DMS 273 (cell line): ENCODE measurements at regions not wholly inside any gene's neighbourhood (a gene's known extent, or its start where the extent isn't known, plus 50 kb on each side); places are given as distances from the start of the nearest gene placed in this dataset.

Source experiments
- DNase-seq: peaks from one replicate; lab custom pipeline; 2025; ENCODE audit not compliant: unreplicated experiment; lab: John Stamatoyannopoulos, UW

DNA sequence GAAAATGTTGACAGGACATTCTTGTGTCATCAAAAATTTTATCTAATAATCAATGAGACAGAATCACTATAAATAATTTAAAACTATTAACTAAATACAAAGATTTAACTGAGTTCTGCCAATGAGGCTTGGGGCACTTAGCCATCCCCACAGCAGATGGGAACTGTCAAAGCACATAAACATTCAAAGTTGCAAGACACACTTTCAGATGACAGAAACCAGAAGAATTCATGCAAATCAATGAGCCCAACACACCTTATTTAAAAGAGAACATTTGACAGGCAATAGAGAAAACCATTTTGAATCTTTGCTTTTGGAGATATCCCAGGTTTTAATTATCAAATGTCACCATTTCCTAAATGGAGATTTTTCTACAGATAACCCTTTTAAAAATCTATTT is 566.2 kb downstream of the IRS1 start:
- DNase-seq: peak; percentile 19

DNA sequence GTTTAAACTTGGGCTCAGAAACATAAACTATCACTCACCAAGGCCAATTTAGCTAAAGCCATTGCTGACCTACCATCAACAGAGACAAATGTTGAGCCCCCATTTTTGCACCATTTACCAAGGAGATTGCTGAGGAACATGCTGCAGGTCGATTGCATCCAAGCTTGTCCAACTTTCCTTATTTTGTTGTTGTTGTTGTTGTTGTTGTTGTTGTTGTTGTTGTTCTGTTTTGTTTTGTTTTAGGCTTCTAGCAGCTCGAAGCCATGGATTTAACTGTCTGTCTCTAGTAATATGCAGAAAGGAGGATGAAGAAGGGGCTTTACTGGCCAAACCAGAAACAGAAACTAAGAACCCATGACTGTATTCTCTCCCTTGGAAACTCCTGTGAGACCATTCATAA is 571.5 kb downstream of the IRS1 start:
- DNase-seq: no peak

DNA sequence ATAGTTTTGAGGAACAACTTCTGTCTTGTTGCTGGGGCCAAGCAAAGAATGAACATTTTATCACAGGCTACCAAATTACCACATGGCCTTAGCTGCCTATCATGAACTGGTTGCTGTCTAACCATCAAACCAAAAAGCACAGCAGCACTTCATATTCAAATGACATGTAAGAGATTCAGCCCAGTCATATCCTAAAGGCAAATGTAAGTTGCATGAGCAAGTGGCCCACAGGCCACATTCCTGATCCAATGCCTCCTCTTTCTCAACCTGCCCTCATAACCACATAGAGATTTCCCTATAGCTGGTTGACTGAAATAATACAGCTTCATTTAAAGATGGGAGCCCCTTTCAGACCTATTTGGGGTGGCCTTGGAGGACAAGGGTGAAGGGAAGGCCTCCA is 572.3 kb downstream of the IRS1 start:
- no peak for DNase-seq

DNA sequence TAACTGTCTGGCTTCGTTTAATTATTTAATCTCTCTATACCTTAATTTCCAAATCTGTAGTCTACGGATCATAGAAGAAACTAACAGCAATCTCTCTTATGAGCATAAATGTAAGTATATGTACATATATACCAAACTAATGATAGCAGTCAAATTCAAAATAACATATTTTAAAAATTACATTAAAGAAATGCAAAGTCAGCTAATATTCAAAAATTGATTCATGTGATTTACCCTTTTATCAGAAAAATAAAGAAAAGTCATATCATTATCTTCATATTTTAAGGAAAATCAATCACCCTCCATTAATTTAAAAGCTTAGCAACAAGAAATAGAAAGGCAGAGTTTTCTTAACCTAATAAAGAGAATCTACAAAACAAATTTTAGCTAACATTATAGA is 575.9 kb downstream of the IRS1 start:
- DNase-seq: no peak

DNA sequence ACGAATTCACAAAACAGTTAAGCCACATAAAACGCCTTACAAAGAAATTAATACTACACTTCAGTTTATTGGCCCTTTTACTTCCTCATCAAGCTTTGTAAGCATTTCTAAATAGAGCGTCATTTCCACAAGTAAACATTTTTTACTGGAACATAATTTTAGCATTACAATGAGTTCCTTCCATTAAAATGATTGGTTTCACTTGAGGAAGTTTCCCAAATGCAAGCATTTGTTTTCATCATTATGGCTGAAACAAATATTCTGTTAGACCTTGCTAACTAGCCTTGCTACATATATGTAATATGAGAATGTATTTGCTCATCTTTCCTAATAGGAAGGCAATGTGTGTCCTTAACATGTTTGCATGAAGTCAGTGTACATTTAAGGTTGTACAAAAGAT is 579.1 kb downstream of the IRS1 start:
- DNase-seq: no peak

DNA sequence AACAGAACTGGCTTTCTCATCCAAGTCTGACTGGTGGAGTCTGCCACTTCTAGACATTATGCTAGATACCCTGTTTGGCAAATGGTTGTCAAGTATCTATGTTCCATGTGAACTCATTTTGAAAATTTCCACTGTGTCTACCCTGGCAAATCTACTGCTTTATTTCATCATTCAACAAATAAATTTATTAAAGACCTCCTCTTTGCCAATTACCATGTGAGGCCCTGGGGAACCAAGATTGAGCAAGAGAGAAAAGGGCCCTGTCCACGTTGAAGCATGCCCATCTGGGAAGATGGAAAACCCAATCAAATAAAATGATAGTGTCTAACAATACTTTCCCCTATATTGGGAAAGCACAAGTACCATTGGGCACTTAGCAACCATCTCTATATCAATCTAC is 582.4 kb downstream of the IRS1 start:
- no peak for DNase-seq

DNA sequence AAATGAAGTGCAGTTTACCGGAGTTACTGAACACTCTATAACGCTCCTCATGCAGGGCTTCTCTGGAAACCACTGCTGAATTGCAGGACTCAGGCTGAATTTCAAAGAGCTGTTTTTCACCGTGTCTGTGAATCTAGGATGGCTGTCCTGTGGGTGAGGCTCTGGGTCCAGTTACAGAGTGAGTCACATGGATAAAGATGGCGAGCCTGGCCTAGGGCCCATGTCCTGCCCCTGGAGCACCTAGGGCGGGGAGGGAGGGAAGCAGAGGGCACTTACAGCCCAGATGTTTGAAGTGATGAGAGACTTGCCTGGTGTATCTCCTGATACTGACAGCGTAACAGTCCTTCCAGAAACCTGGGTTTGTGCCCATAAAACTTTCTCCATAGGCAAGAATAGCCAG is 583.0 kb downstream of the IRS1 start:
- no peak for DNase-seq

DNA sequence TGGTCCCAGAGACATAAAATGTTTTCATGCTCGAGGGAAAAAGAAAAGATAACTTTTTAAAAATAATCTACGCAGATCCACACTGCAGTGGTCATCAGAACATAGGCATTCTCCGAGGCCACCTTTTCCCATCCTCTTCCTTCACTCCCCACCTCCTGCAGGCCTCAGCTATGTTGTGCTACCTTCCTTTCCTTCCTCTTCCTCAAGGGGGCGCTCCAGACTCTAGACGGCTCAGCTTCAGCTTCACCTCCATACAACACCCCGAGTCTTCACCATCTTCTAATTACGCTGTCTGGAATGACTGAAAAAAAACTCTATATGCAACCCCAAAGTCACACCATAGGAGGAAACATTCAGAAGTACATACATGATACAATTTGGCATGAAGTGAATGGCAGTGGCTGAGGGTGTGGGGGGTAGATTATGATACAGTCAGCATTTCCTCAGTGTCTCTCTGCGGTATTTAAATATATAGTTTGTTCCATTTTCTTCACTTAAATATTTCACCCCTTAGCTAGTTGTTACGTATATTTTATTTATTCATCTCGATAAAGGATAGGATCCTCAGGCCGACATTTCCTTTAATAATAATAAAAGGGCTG is 583.6 kb downstream of the IRS1 start:
- peak; percentile 85 for DNase-seq

DNA sequence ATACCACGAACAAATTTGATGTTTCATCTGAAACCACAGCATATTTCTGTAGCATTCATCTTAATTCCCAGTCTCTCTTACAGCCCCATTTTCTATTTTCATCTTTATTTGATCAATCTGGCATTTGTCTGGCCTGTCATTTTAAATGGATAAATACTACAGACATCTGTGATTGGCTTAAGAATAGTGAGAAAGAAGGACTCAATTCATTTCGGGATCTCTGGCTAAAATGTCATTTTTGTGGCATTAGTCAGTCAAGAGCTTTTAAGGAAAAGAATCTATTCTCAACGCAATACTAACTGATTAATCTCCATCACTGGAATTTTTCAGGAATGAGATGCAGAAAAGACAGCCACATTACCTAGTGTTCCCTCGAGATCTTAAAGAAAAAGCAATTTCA is 585.9 kb downstream of the IRS1 start:
- DNase-seq: no peak

DNA sequence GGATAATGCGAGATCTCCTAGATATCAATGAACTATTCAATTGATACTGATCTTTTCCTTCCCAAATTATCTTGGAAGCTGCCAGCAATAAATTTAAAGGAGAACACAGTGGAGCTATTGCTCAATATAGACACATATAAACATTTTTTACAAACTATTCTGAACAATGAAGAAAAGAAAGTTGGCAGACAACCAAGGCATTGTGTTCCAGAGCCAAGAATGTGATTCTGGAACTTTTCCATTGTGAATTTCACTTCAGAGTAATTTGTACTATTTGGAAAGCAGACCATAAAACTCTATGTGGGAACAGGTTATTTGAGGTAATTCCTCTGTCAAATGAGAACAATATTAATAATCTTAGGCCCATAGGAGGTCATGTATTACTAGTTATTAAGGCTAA is 588.2 kb downstream of the IRS1 start:
- no peak for DNase-seq

DNA sequence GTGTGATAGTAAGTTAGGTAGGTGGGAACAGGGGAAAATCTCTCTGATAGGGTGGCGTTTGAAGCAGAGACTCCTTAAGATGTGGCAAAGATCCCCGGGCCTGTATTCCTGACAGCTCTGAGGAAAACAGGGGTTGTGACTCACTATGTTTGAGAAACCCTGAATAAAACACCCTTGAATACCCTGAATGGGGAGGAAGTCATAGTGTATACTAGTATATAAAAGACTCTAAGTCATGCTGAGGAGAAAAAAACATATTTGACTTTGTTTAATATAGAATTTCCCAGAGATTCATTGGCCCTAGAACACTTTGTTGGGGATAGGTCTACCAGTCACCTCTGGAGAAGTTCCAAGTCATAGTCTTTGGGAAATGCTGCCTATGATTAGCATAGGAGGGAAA is 590.9 kb downstream of the IRS1 start:
- no peak for DNase-seq

DNA sequence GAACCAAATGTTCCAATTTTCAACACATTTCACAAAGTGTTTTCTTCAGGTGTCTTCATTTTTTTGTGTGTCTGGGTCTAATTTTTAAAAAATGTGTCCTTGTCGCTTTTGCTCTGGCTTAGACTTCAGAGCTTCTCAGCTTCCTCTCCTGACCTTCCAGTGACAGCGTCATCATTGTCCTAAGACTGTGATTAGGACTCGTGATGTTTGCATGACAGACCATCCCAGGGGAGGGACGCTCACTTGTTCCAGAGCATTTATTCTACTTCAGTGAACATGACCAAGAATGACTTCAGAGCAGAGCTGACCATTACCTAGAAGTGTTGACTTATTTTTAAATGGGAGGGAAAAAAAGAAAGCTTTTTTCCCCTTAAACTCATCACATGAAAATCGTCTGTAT is 591.9 kb downstream of the IRS1 start:
- DNase-seq: no peak

DNA sequence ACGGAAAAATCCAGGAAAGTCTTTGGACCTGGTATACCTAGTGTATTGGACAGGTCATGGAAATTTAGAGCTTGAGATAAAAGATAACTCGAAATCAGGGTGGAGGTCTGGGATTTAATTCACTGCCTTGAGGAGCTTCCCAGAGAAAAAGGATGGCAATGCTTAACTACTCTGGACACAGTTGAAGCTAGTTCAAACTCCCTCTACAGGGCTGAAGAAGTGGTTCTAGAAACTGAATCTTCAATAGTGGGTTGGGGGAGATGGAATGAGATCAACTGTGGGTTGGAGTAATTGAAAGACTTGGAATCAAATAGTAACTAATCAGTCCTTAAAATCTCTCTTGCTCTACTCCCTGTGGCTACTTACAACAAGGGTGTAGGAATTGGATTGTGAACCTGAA is 600.1 kb downstream of the IRS1 start:
- DNase-seq: no peak

DNA sequence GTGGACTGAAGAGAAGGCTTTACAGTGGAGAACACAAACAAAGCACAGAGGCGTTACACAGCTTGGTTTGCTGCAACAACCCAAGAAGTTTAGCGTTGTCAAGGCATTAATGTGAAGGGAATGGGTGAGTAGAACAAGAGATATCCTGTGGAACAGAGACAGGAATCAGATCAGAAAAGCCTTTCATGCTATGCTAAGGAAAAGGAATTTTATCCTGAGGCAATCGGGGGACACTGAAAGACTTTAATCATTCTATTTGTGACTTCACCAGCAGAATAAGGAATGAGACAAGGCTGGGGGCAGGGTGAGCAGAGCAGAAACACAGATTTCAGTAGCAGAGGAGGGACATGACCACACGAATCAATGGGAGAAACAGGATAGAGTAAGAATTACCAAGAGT is 600.7 kb downstream of the IRS1 start:
- DNase-seq: no peak

DNA sequence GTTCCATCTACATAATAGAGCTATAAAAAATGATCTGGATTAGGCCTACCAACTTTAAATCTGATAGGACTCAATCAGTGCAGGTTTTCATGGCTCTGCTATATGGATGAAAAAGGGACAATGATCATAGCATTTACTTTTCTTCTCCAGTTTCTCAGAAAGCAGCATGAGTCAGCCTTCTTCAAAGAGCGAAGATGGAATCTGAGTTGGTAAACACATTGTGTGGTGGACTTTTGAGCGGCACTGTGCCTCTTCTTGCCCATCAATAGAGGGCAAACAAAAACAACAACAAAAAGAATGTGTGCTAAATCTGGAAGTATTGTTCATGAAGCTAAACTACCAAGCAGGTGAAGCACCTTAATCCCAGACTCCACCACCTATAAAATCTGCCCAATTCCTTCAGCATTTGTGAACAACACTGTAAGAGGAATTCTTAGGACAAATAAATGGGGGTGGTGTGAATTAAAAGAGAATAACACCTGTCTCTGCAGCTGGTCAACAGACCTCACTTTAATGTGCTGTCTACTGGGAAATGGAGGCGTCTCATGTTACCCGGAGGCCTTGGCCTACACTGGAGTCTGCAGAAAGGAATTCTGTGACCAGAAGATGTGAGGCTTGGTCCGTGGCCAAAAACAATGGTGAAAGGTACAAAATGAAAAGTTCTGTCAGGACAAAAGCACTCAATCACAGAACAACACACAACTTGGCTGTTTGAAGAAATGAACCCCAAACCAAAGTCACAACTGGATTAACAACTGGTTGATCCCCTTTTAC is 609.0 kb downstream of the IRS1 start:
- peak; percentile 90 for DNase-seq

DNA sequence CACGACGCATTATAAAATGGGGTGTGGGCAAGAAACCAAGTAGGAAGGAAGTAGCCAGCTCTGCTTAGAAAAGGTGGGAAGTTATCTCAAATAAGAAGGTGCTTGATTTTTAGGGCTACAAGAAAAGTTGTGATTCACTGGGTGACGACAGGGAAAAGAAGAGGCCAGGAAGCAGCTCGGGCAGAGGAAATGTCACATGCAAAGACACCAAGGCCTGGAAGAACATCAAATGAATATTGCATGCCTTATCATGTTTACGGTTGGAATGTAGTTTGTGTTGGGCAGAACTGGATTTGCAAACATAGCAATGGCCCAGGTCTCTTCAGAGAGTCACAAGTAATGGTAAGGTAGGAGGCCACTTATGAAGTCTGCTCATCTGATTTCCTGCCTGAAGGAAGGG is 610.6 kb downstream of the IRS1 start:
- no peak for DNase-seq

DNA sequence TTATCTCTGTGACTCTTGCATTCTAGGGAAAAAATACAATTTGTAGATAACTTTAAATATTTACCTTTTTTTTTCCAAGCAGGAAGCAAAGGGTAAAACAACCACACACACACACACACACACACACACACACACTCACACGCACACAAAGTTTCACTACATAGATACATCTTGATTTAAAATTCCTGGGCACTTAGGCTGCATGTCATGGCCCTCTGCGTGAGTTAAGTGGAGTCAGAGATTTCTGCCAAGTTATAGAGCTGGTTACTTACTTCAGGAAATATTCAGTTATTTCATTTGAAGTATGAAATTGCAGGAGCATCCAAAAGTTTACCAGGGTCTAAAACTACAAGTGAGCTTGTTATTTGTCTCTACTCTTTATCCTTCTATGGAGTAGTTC is 612.0 kb downstream of the IRS1 start:
- peak; percentile 28 for DNase-seq

DNA sequence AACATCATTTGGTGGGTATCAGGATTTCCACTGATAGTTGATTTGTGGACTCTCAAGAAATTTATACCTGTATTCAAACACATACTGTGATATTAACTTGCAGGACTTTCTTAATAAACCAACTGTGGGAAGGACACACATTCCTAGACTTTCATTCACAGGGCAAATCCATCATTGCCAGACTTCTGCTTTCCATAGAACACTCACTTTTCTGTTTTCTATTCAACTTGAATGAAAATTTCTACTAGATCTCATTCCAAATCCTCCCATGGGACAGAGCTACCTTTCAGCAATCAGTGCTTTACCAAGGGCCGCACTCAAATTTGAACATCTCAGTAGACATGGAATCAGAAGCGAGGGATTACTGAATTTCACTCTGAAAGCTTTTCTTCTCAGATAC is 612.5 kb downstream of the IRS1 start:
- DNase-seq: no peak

DNA sequence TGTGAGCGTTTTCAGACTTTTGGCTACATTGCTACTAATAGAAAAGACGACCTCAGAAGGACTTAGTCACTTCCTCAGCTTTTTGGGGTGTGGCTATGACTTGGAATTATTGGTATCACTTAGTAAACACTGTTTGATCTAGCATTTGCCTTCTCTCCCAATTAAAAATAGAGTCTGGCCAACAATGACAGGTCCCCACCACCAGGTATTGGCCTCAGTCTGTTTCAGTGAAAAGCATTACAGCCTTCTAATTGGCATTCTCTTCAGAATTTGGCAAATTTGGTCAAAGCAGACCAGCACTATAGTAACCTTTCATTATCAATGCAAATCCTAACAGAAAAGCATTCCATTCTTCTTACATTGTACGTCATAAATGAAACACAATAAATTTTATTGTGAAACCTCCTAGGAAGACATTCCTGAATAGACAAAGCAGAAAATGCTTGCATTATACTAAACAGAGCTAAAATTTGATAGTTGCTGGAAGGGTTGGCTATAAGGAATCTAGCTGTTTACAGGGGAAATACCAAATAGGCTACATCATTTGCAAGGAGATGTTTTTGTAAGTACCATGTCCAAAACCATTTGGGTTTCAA is 613.9 kb downstream of the IRS1 start:
- DNase-seq: peak; percentile 78

DNA sequence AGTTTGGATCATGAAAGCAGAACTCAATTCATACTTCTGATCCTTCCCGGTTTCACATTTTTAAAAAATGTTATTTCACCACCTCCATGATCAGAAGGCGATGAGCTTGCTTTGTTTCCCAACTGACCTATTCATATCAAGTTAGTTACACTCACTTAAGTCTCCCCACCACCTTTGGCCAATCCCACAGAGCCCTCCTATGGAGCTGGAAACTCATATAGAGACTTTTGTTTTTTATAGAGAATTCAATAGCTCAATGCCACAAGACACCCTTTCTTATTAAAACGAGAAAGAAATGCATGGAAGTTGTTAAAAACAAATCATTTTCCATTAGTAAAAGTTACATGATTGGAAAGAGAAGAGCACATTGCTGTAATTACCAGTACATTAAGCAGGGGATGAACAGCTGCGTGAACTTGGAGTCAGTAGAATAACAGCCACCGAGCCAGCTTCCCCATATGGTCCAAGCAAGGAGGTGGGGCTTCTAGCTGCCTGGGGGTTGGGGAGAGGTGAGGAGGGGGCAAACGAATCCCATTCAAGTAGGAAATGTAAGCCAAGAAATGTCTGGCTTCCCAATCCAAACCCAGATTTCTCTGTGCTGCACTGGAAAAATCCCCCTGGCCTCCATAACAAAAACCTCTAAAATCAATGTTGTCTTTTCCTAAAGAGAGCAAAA is 614.5 kb downstream of the IRS1 start:
- peak; percentile 93 for DNase-seq

DNA sequence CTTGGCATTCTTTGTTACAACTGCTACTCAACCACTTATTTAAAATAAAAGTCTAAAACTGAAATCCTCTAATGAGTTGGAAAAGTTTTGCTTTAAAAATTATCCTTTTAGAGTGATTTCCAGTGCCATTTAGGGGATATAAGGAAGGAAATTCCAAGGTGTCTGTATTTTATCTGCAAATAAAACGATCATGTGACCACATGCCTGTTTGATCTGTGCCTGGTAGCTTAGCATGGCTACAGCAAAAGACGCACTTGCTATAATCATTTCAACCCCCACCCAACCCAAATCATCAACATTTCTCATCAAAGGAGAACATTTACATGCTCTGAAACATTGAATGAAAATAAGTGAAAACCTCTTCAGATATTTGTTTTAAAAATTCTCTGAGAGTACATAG is 615.1 kb downstream of the IRS1 start:
- peak; percentile 51 for DNase-seq

DNA sequence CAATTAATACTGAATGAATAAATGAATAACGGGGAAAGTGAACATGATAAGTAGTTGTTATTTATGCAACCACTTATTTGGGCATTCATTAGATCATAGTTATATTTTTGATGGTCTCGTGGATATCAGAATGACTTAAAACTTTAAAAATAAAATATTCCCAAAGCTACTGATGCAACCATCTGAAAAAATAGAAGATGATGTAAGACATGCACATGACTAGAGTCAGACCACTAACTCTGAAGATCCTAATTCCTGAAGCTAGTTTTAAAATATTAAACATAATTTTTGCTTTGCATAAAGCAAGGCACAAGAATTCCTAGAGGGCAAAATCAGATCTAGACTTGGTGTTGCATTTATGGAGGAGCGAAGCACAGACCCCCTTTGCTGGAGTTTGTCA is 616.1 kb downstream of the IRS1 start:
- DNase-seq: no peak
